Upper lobe of left lung (tissue), 4 donors: ENCODE measurements at regions not wholly inside any gene's neighbourhood (a gene's known extent, or its start where the extent isn't known, plus 50 kb on each side); places are given as distances from the start of the nearest gene placed in this dataset.

ENCODE experiments used
- POLR2AphosphoS5 ChIP-seq, 2 donors: sonication (generic); formaldehyde crosslinking; IDR thresholded peaks; one replicate each; pipeline ENCODE4 v1.5.1; 2017; ENCODE audit warnings: antibody characterized with exemption in 2 of 2
- TF ChIP-seq, protein P1 (sequence below), 6 experiments: fragments of 450-650 bp in 4 of 6; fragments of 200-600 bp in 2 of 6; sonication (generic) in 2 of 6; IDR thresholded peaks; one replicate each; pipeline ENCODE4 v1.5.1; 2016 to 2019; ENCODE audit warnings: antibody characterized with exemption in 6 of 6

DNA sequence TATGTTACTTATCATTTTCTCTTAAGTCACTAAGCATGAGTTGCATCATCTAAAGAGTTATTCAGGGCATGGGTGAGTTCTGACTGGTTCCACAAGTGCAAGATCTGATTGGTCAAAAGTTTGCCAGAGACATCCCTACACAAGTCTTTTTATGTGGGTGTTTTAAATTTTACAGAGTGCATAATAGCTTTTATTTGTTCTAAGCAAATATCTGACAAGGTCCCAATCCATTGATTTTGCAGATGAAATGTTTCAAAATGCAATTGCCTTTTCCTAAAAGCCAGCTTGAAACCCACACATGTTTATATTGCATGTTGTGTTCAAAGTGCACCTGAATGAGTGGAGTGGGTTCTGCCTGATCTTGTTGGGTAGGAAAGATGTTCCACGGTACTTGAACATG is 101.7 kb upstream of the PAX6 start:
- TF ChIP-seq POLR2AphosphoS5 (IDR thresholded peaks at IDR 0.05), result no peak
- TF ChIP-seq, protein P1, sequence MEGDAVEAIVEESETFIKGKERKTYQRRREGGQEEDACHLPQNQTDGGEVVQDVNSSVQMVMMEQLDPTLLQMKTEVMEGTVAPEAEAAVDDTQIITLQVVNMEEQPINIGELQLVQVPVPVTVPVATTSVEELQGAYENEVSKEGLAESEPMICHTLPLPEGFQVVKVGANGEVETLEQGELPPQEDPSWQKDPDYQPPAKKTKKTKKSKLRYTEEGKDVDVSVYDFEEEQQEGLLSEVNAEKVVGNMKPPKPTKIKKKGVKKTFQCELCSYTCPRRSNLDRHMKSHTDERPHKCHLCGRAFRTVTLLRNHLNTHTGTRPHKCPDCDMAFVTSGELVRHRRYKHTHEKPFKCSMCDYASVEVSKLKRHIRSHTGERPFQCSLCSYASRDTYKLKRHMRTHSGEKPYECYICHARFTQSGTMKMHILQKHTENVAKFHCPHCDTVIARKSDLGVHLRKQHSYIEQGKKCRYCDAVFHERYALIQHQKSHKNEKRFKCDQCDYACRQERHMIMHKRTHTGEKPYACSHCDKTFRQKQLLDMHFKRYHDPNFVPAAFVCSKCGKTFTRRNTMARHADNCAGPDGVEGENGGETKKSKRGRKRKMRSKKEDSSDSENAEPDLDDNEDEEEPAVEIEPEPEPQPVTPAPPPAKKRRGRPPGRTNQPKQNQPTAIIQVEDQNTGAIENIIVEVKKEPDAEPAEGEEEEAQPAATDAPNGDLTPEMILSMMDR (IDR thresholded peaks at IDR 0.05), result no peak
